AML-193 (cell line): ENCODE measurements at regions not wholly inside any gene's neighbourhood (a gene's known extent, or its start where the extent isn't known, plus 50 kb on each side); places are given as distances from the start of the nearest gene placed in this dataset.

Experiments
- DNase-seq, 2 experiments: peaks; one replicate each; lab custom pipeline; 2025; lab: John Stamatoyannopoulos, UW

DNA sequence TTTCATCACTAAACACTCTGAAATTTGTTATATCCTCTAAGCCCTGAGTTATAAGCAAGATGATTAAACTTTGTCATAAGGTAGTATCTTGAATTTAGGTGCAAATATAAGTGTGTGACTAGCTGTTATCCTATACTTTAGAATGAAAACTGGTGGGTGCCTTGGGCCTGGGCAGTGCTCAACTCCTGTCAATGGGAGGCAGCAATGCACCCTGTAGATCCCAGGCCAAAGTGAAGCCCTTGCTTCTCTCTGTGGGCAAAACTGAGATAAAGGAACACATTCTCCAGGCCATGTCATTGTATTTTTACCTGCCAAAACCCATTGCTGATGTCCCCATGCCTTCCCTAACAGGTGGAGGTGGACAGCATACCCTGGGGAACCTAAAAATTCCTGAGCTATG lies 525.2 kb downstream of the TNS1 start:
- DNase-seq, result no peak

DNA sequence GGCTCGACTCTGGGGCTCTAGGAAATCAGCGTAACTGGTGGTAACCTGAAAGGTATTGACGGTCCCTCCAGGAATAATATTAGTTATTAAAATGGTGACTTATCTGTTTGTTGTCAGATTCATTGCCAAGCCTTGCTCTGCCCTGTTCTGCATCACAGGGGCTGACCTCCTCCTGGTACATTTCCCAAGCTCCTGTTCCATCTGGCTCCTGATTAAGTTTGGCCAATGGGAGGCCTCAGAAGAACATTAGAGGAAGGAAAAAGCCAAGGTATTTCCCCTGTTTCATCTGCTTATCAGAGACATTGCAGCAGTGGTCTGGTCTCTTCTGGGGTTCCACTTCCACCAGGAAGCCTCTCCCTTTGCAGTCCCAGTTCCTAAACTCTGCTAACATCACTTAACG lies 527.0 kb downstream of the TNS1 start:
- no peak for DNase-seq

DNA sequence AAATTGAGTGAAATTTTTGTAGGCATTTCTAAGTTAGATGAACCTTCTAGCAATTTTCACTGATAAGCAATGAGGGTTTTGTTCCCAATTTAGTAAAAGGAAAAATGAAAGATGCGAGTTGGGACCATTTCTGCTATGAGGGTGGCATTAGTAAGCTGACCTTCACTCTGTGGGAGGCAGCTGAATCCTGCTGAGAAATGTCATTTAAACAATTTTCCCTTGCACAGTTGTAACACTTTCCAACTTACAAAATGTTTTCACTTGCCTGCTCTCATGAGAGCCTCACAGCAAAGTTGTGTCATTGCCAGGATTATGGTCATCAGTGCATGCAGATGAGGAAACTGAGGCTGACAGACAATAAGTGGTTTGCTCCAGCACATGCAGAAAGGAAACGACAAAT lies 527.7 kb downstream of the TNS1 start:
- no peak for DNase-seq

DNA sequence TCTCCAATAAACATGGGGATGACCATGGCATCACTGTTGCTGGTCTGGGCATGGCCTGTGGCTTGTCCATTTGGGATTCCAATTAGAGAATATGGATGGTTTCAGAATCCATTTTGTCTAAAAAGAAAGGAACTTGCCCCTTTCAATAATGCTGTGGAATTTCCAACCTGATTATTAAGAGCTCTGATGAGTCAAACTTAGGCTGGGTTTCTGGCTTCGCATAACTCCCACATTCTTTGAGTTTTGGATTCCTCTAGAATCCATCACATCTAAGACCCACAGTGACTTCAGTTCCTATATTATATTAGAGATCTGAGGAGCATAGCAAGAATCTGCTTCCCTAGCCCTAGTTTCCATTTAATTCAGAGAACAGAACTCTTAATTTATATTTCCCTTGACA lies 531.5 kb downstream of the TNS1 start:
- no peak for DNase-seq

DNA sequence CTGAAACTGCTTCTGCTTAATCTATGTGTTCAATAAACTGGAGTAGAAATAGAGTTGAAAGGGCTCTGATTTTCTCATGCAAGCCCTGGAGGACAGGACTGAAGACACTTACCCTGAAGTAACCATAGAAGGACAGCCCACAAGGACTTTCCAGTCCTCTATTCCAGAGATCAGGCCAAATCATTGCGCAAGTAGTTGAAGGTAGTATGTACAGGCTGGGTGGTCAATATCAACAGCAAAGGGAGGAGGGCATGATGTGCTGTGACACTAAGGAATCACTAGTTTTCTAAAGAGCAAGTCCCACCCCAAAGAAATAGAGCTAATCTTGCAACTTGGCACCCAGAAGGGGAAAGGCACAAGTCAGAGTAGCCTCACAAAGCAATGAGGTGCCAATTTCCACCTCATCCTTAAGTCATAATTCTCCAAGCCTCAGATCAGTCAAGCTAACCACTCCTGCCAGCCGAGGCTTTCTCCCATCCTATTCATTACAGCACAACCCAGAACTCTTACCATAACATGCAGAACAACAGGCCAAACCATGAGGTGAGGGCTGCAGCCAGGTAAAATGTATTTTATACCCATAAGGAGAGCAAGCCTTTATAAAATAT lies 533.5 kb downstream of the TNS1 start:
- DNase-seq, result no peak

DNA sequence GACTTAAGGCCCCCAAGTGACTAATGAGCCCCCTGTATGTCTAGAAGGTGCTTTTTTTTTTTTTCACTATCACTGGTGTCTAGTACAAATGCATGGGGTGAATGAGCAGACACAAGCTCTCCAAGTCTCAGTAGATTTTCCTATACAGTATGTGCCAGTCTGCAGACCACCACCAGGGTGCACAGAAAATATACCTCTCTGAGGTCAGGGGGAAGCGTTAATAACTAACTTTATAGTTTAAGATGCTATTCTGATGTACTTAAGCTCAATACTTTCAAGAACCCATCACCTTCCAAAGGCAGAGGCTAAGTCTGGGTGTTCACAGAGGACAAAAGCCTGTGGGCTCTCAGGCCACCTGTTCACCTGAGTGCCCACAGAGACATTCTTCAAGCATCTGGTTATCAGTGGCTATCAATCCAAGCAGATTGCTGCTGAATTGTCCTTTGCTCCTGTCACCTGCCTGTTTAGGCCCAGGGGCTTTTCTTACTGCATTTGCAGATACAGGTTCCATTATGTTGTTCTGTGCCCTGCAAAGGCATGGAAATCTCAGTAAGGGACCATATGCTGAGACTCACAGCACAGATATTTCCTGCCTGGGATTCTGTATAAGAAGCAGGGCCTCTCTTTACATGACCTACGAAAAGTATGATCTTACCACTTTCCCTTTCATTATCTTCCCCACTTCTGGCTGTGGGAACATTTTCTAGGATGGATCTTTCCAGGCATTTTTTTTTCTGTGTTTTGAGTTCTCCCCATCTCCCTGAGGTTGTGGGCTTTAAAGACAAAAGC lies 534.6 kb downstream of the TNS1 start:
- no peak for DNase-seq

DNA sequence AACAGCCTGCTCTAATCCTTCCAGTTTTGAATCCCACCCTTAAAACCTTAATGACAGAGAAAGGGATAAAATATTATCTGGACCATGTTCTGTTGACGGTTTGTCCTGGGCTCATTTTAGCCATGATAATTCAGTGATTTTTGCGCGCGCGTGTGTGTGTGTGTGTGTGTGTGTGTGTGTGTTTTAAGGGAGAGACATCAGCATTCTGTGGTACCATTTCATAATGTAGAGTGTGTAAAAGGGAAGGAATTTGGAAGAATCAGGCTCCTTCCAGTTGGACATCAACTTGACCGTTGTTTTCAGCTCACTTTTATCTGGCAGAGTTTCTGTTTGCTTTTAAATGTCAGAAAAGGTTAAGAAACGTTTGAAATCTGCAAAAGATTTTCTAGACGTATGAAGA lies 535.5 kb downstream of the TNS1 start:
- DNase-seq, result no peak

DNA sequence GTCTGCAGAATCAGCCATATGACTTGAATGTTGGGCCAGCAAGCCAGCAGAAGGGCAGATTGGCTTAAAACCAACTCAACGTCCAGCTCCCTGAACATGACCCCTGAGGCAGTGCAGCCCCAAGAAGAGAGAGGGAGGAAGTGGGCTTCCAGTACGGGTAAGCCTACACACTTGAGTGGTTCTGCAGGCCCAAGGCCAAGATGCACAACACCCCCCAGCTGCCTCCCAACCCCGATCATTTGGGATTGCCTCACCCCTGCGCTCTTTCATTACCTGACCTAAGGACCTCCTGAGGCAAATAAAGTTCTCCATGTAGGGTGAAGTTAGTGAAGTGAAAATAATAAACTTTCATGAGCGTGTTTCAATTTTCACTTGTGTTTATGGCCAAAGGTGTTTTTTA lies 536.0 kb downstream of the TNS1 start:
- DNase-seq, result no peak

DNA sequence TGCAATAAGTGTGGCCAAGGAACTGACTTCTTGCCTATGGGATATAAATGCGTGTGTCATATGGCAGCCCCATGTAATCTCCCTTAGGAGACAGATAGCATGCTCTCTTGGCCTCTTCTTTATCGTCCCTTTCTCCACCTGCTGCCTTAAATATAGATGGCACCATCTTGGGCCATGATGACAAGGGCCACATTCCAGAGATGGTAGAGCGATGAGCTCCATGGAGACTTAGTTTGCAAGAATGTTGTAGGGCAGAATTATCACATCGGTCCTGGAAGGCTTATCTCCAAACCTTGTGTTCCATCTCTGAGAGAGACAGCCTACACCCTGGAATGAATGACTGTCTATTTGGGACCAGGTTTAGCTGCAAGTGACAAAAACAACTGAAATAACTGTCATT lies 536.7 kb downstream of the TNS1 start:
- no peak for DNase-seq

DNA sequence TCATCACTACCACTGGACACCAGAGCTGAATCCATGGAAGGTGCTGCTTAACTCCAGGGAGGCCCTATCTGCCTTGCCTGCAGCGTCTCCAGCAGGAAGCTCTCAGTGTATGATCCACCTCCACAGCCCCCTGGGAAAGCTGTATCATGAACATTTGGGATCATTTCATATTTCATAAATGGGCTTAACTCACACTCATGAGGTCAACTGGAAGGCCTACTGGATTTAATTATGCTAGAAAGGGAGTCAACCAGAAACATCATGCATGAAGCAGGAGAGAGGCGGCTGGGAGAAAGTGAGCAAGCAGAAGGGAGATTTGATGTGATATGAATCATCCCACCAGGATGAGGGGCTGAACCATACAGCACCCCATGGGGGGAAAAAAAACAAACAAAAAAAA lies 537.7 kb downstream of the TNS1 start:
- no peak for DNase-seq

DNA sequence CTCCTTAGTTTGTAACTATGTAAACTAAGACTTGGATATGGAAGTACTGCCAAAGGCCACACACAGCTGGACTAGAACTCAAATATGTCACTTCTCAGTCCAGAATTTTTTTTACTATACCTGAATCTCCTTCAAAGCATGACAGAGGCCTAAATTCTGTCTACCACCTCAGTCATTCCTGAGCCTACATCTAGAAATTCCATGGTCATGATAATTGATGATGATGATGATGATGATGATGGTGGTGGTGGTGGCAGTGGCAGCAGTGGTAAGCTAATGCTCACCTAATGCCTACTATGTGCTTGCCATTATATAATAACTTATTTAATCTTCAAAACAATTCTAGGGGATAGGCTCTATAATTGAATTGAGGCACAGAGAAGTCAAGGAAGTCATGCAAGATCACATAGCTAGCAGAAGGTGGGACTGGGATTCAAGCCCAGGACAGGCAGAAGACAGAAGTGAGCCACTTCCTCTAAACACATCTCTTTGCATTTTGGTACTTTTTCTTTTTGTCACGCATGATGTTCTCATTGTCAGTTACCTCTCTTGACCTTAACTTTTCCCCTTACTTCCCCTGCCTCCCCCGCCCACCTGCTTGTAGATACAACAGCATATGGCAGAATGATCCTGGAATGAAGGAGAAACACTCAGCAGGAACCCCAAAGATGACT lies 539.3 kb downstream of the TNS1 start:
- no peak for DNase-seq

DNA sequence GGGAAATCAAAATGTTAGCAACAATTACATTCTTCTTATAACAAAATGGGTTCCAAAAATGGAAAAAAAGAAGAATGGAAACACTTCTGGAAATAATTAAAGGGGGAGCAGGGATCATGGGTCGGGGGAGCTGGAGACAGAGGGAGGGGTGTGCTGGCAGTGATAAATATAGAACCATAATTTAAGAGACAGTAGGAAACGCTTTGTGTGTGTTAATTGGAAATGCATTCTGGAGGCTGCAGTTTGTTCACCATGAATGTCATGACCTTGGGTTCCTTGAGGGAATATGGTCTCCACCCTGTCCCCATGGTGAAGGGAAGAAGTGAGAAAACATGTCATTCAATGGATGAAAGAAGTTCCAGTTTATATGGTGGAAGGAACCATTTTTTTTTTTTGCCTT lies 540.7 kb downstream of the TNS1 start:
- DNase-seq, result no peak

DNA sequence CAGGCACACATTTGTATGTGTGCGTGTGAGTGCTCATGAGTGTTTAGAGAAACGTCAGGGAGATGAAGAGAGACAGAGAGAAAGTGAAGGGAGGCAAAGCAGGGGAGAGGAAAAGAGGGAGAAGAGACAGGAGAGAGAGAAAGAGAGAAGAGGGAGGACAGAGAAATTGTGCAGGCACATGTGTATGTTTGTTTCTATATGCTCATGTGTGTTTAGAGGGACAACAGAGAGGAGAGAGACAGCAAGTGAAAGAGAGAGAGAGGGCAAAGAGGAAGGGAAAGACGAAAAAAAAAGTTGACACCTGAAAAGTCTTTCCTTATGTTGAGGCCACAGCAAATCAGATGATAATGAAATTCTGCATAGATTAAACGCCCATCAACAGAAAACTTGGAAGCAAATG lies 541.1 kb downstream of the TNS1 start:
- DNase-seq, result no peak

DNA sequence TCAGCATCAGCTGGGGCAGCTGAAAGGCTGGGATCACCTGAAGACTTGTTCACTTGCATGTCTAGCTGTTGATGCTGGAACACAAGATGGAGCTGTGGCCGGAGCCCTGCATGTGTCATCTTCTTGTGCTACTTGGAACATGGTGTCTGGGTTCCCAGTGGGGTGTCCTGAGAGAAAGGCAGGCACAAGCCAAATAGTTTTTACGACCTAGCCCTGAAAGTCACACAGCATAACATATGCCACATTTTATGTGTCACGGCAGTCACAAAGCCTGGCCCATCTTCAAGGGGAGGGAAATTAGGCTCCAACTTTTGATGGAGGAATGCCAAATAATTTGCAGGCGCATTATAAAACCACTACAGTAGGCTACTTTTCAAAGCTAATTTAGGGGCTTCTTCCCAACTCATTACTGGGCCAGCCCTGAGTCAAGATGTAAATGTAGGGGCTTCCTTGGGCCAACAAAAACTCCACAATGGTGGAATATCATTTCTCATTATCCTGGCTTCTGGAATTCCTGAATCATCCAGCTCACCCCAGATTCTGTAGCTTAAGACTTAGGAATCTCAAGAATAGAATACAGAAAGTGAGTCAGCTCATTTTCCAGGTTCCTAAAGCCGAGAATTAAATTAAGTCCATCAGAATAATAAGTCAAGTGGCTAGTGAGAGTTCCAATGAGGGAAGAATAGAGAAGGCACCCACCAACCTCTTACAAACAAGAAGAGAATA lies 543.0 kb downstream of the TNS1 start:
- DNase-seq, result no peak

DNA sequence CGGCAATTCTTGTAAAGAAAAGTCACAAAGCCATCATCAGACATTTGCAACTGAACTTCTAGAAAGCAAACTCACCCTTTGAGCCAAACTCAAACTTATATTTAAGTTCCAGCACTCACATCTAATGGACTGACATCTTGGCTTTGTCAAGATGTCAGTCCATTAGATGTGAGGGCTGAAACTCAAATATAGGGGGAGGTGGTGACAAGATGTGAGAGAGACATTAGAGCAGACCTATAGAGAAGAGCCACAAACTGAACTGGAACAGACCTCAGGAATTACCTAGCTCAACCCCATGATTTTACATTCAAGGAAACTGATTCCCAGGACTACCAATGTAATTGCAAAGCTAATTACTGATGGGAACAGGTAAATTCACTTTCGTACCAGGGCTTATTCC lies 543.8 kb downstream of the TNS1 start:
- no peak for DNase-seq

DNA sequence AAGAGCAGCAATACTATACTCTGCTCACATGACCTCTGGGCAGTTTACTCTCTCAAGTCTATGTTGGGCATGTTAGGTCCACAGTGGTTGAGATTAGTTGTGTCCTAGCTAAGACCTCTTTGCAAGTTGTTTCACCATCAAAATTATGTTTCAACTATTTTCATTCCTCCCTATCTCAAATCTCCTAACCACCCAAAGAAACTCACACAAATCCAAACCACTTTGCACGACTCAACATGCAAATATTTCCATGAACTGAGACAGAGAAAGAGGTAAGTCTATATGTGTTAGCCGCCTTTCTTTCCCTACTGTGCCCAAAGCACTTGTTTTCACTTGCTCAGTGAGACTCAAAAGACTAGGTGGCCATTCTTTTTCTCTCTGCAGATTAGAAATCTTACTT lies 546.8 kb downstream of the TNS1 start:
- DNase-seq, result no peak

DNA sequence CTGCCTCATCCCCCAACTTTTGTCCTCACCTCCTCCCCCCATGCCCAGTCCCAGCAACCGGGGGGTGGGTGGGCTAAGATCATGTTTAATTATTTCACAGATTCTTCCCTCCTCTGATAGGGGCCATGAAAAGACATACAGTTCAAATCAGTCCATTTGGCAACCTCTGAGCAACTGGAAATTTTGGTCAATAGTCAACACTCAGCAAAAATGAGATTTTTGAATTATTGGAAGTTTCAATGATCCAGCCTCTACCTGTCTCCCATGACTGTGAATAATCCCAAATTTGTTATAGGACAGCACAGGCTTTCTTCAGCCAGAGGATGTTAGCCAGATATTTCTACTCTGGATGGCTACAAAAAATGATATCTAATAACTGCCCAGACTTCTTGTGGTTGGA lies 549.9 kb downstream of the TNS1 start:
- no peak for DNase-seq

DNA sequence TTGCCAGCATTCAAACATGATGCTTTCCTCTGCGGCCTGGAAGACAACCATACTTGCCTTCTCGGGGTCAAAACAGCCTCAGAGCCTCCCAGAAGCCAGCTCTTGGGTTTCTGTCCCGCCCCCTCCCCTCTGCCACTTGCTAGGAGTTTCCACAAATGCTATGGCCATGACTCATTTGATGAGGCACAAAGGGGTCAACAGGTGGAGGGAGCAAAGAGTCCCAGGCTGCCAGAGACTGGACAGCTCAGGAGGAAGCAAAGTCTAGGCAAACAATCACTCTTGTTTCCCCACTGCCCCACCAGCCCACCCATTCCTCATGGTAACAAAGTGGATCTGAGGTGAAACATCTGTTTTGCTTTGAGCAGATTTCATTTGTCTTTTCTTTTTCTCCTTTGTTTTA lies 551.1 kb downstream of the TNS1 start:
- no peak for DNase-seq

DNA sequence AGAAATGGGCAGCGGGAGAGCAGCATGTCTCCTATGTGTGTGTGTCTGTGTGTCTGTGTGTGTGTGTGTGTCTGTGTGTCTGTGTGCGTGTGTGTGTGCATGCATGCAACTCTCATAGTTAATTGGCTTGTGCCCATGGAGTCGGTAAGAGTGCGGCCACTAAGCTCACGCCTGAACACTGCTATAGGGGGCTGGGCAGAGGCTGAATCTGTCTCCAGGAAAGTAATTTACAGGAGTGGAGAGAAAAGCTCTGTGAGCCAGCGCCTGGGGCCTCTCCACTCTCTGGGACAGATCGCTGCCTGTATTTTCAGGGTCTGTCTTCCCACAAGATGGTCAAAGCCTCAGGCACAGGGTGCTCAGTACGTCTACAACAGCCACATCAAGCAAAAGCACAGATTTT lies 553.4 kb downstream of the TNS1 start:
- DNase-seq, result no peak

DNA sequence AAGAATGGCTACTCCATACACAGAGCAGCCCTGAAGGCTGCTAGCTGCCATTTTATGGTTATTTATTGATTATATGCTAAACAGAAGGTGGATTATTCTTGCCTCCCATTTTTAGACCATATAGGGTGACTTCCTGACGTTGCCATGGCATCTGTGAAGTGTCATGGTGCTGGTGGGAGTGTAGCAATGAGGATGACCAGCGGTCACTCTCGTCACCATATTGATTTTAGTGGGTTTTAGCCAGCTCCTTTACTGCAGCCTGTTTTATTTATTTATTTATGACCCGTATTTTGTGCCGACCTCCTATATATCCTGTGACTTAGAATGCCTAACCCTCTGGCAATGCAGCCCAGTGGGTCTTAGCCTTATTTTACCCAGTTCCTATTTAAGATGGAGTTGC lies 553.9 kb downstream of the TNS1 start:
- no peak for DNase-seq

DNA sequence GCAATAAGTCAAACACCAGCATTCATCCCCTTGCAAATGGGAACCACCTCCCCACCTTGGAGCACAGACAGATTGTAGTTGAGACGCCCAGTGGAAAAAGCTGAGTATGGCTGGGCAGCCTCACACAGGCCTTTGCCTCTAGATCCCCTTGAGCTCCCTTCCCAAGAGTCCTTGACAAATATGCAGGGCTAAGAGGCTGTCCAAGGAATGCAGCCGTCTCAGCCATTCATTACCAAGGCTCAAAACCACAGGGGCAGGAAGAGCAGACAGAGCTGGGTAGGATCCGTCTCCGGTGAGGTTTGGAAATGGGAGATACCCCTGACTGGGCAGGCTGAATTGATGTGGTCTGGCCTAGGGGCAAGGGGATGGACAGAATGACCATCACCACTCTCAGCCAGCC lies 557.1 kb downstream of the TNS1 start:
- DNase-seq, result no peak

DNA sequence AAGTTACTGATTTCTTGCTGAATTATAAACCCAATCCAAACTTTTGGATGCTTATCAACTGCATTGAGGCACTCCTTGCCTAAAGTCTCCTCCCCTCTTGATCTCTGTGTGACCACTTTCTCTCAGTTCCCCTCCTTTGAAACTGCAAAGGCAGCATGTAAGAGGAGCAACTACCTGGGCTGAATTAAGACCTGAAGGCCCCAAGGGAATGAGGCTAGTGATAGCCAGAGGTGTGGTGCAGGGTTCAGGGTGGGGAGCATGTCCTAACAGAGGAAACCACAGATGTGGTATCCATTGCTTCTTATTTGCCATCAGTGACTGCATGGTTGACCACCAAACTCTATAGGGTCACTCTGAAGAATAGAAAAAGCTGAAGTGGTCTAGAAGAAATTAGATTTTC lies 557.9 kb downstream of the TNS1 start:
- DNase-seq, result no peak

DNA sequence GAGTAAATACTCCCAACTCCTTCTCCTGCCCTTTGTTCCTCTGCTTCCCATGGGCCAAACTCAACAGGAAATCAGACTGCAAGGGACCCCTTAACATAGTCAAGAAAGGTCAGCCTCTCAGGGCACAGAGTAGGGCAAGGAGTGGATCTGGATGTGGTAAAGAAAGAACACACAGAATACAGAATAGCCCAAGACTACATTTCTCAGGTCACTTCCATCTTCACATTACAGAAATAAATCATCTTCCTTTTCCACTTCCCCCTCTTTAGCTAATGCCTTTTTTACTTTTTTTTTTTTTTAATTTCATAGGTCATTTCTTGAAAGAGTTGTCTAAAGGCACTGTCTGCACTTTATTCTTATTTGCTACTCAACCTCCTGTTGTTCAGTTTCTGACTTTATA lies 558.3 kb downstream of the TNS1 start:
- no peak for DNase-seq
